ENCODE measurements at regions not wholly inside any gene's neighbourhood (a gene's known extent, or its start where the extent isn't known, plus 50 kb on each side); places are given as distances from the start of the nearest gene placed in this dataset.
A peak's percentile ranks its signal among the peaks of the same experiment; 100 is the strongest.

DNA sequence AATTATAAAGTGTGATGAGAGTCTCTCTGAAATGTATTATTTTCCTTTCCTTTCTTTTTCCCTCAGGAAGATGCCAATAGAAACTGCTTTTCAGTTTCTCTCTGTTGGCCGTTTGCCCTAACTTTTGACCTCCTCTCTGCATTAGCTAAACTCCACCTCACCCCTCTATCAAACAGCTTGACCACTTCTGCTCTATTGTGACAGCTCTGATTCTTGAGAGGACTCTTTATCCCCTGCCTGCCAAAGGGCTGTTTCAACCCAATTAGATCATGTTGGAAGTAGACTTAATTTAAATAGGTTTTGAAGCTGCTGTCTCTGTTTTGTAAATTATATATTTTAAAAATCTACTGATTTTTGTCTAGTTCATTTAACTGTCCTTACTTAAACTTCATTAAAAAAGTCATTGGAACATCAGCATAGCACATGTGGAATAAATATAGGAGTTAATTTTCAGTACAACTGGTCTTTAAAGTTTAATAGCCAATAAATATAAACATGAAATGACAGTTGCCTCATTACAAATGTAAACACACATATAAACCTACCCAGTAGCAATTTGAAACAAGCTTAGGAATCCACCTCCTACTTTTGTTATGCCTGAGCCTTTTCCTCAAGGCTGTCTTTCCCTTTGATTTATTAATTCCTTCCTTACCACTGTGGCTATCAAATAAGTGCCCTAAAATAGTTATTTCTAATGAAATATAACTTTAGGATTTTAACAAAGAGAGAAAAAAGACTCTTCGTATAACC lies 152.0 kb downstream of the CHRM3 start:
- DNase-seq (ENCODE audit: low spot score) = no peak

DNA sequence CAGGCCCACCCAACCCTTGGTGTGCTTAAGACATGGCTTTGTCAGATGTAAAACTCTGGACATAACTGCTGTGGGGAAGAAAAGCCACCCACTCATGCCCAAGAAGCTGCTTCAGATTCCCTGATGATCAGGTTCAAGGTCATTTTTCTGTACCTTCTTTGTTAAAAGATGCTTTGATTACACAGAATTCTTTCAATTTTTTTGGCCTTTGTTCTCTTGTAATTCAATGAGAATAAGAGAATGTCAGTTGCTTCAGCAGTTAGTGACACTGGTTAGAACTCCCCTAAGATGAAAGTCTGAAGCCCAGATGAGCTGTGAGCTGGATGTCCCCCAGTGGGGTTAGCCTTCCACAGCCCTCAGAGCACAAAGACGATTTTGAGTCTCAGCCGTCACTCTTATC lies 152.7 kb downstream of the CHRM3 start:
- DNase-seq (ENCODE audit: low spot score) = no peak

- DNase-seq (ENCODE audit: low spot score) = no peak
Observed at GRCh38 chr1:239539812-239540211, 153.4 kb downstream of the CHRM3 start.

DNA sequence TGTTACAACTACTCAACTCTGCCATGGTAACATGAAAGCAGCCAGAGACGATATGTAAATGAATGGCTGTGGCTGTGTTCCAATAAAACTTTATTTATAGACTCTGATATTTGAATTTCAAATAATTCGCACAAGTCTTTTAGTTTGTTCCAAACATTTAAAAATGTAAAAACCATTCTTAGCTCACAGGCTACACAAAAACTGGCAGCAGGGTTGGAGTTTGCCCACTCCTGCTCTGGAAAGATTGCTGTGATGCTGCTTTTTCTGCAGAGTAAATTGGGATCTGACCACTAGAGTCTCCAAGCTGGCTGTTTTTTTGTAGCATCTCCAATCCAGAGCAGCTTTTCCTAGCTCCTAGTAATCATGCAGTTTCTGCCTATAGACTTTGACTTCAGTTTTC lies 157.5 kb downstream of the CHRM3 start:
- DNase-seq (ENCODE audit: low spot score) = no peak

GRCh38 chr1:239545466-239545865 lies 159.1 kb downstream of the CHRM3 start:
- no peak for DNase-seq (ENCODE audit: low spot score)

- DNase-seq (ENCODE audit: low spot score) = no peak
Observed at GRCh38 chr1:239547987-239548386, 161.6 kb downstream of the CHRM3 start.

GRCh38 chr1:239550178-239550577 lies 163.8 kb downstream of the CHRM3 start:
- no peak for DNase-seq (ENCODE audit: low spot score)

GRCh38 chr1:239555350-239555749 lies 169.0 kb downstream of the CHRM3 start:
- peak; percentile 55 for DNase-seq (ENCODE audit: low spot score)

- DNase-seq (ENCODE audit: low spot score) = no peak
Observed at GRCh38 chr1:239558559-239558958, 172.2 kb downstream of the CHRM3 start.

- DNase-seq (ENCODE audit: low spot score) = no peak
Observed at GRCh38 chr1:239558991-239559390, 172.6 kb downstream of the CHRM3 start.

DNA sequence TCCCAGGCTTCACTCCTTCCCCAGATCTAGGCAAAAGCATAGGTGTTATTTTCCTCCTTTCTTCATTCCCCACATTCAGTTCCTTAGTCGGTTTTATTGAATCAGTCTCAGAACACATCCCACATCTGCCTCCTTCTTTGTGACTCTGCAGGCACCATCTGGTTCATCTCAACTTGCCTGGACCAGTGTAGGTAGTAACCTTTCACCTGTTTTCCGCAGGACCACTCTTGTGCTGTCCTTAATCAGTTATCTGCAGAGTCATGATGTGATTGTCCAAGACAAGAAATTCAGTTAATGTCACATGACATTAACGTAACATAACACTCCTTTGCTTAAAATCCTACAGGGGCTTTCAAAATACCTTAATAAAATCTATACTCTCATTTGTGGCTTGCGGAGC lies 174.6 kb downstream of the CHRM3 start:
- no peak for DNase-seq (ENCODE audit: low spot score)

DNA sequence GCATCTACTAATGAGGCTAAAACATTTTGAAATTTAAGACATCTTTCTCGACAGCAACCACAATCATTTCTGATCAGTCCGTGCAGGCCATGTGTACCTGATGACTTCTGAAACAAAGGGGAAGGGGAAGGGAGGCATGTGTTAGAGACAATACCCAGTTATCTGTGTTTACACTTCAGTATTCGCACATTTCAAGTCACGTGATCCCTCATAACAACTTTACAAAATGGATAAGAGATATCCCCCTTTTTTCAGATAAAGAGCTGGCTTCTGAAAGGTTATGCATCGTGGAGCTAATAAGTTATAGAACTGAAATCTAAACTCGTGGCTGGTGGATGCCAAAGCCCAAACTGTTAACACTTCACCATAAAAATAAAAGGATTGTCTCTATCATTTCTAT lies 175.7 kb downstream of the CHRM3 start:
- no peak for DNase-seq (ENCODE audit: low spot score)

DNA sequence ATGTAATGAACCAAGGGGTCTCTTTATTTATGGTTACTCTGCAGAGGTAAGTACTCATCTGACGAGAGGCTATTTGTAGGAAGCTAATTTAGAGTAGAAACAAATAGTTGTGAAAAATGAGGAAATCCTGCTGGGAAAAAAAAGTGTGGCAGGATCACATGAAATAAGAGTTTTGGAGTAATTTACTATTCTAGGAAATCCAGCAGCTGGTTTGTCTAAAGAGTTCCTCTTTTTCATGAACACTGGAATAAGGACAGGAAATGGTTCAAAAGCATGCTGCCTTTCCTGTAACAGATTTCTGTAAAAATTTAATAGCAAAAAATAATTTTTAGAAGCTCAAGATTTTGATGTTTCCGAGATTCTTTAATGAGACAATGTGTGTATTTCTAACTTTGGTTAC lies 177.3 kb downstream of the CHRM3 start:
- DNase-seq (ENCODE audit: low spot score) = no peak

DNA sequence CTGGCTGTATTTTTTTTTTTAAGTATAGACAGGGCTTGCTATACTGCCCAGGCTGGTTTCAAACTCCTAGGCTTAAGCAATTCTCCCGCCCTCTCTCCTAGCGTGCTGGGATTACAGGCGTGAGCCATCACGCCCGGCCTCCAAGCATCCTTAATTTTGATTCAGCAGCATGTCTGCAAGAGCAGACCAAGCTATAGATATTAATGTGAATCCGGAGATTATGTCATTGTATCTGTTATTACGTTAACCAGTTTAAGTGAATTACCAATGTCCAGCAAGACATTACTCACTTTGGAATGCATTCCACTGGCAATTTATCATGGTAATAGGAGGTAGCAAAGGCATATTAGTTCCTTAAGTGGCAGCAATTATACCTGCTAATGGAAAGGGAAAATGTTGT lies 179.7 kb downstream of the CHRM3 start:
- no peak for DNase-seq (ENCODE audit: low spot score)

DNA sequence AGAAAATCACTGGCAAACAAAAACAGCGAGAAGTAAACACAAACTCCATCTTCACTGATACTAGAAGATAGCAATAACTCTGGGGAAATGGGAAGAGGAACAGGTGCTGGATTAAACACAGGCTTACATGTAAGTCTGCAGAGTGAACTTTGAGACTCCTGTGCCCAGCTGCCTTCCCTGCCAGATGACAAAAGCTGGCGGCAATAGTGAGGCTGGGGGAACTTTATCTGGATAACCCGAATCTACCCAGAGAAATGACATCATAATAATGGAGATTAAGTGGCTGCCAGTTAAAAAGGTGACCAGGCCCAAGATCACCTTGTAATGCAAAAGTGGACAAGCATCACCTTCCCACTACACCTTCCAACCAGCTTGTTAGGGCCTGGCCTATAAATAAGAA lies 184.5 kb downstream of the CHRM3 start:
- no peak for DNase-seq (ENCODE audit: low spot score)

GRCh38 chr1:239572183-239572582 lies 185.8 kb downstream of the CHRM3 start:
- DNase-seq (ENCODE audit: low spot score) = no peak

- no peak for DNase-seq (ENCODE audit: low spot score)
Observed at GRCh38 chr1:239574112-239574511, 187.7 kb downstream of the CHRM3 start.

GRCh38 chr1:239575113-239575512 lies 188.7 kb downstream of the CHRM3 start:
- DNase-seq (ENCODE audit: low spot score) = no peak

GRCh38 chr1:239583536-239583935 lies 197.2 kb downstream of the CHRM3 start:
- DNase-seq (ENCODE audit: low spot score) = no peak

- DNase-seq (ENCODE audit: low spot score) = no peak
Observed at GRCh38 chr1:239586128-239586527, 199.8 kb downstream of the CHRM3 start.

- no peak for DNase-seq (ENCODE audit: low spot score)
Observed at GRCh38 chr1:239587066-239587465, 200.7 kb downstream of the CHRM3 start.

- DNase-seq (ENCODE audit: low spot score) = no peak
Observed at GRCh38 chr1:239587574-239588369, 201.4 kb downstream of the CHRM3 start.

- DNase-seq (ENCODE audit: low spot score) = no peak
Observed at GRCh38 chr1:239590556-239590955, 204.2 kb downstream of the CHRM3 start.

DNA sequence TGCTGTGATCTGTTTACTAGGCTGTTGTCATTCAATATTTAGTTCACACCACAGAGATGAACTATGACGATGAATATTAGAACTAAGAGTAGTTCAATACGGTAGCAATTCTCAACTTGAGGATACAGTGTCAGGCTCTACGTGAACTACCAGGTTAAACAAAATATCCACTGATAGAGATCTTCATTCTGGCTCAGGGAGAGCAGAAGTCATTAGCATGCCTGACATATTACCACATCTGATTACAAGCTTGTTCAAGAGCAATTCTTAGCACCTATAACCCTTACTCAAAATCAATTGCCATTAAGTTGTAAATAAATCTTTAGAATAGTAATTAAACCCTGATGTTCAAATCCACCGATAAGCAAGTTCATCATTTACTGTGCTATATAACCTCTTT lies 207.2 kb downstream of the CHRM3 start:
- DNase-seq (ENCODE audit: low spot score) = no peak
